Fibroblast of lung (primary cell): ENCODE measurements at regions not wholly inside any gene's neighbourhood (a gene's known extent, or its start where the extent isn't known, plus 50 kb on each side); places are given as distances from the start of the nearest gene placed in this dataset.

Source experiments
- DNase-seq, 2 donors: peaks; one replicate each; pipeline versions ENCODE4 v3.0.0 to v3.0.0-alpha.2; 2010; ENCODE audit warnings: low read depth in 2 of 2
- H2AFZ ChIP-seq: 2 replicates; pipeline ENCODE4 v1.5.1; 2012; ENCODE audit warnings: low read length, control low read depth, inconsistent platforms
- H3K27ac ChIP-seq: 2 replicates; pipeline ENCODE4 v1.5.1; 2011; ENCODE audit warnings: low read length, control low read depth; ENCODE audit not compliant: insufficient read depth
- H3K27me3 ChIP-seq: 2 replicates; pipeline ENCODE4 v1.5.1; 2011; ENCODE audit warnings: mild to moderate bottlenecking, low read length; ENCODE audit not compliant: control insufficient read depth, insufficient read depth
- H3K36me3 ChIP-seq: 2 replicates; pipeline ENCODE4 v1.5.1; 2011; ENCODE audit warnings: low read length; ENCODE audit not compliant: control insufficient read depth, insufficient read depth
- H3K4me1 ChIP-seq: 2 replicates; pipeline ENCODE4 v1.5.1; 2011; ENCODE audit warnings: low read length; ENCODE audit not compliant: control insufficient read depth, insufficient read depth; ENCODE audit errors: extremely low read depth
- H3K4me2 ChIP-seq: 2 replicates; pipeline ENCODE4 v1.5.1; 2011; ENCODE audit warnings: low read length, control low read depth; ENCODE audit not compliant: insufficient read depth; ENCODE audit errors: extremely low read depth
- H3K4me3 ChIP-seq, 4 experiments: fragments of 200-600 bp in 1 of 4; sonication (generic) in 1 of 4; replicated peaks in 1 of 4; 2 replicates each; pipeline ENCODE4 v1.5.1; 2011 to 2016; ENCODE audit warnings: low read length in 4 of 4, low read depth in 3 of 4, mild to moderate bottlenecking in 3 of 4, control low read depth in 2 of 4, inconsistent platforms in 1 of 4, mixed read lengths in 1 of 4; ENCODE audit not compliant: insufficient read depth in 1 of 4; ENCODE audit errors: control extremely low read depth in 1 of 4
- H3K79me2 ChIP-seq: 2 replicates; pipeline ENCODE4 v1.5.1; 2012; ENCODE audit warnings: mild to moderate bottlenecking, low read length, inconsistent platforms; ENCODE audit not compliant: control insufficient read depth, insufficient read depth
- H3K9ac ChIP-seq: 2 replicates; pipeline ENCODE4 v1.5.1; 2011; ENCODE audit warnings: mild to moderate bottlenecking, low read length, control low read depth; ENCODE audit not compliant: insufficient read depth
- H3K9me3 ChIP-seq: 2 replicates; pipeline ENCODE4 v1.5.1; 2012; ENCODE audit warnings: low read depth, low read length; ENCODE audit not compliant: control insufficient read depth, insufficient read depth
- H4K20me1 ChIP-seq: 2 replicates; pipeline ENCODE4 v1.5.1; 2011; ENCODE audit warnings: low read length; ENCODE audit not compliant: control insufficient read depth, insufficient read depth; ENCODE audit errors: extremely low read depth
- EZH2 ChIP-seq: IDR thresholded peaks from 2 replicates; pipeline ENCODE4 v1.5.1; 2012; ENCODE audit warnings: low read length, control low read depth, mild to moderate bottlenecking; ENCODE audit errors: missing control alignments
- TF ChIP-seq, protein P1 (sequence below), 2 donors: IDR thresholded peaks in 1 of 2; conservative IDR thresholded peaks in 1 of 2; 1 replicate in 1 of 2; 2 replicates in 1 of 2; pipeline ENCODE4 v1.5.1; 2011 to 2012; ENCODE audit warnings: low read length in 2 of 2, control low read depth in 1 of 2, inconsistent platforms in 1 of 2, low read depth in 1 of 2, mild to moderate bottlenecking in 1 of 2

- TF ChIP-seq EZH2, result no peak
- TF ChIP-seq, protein P1, sequence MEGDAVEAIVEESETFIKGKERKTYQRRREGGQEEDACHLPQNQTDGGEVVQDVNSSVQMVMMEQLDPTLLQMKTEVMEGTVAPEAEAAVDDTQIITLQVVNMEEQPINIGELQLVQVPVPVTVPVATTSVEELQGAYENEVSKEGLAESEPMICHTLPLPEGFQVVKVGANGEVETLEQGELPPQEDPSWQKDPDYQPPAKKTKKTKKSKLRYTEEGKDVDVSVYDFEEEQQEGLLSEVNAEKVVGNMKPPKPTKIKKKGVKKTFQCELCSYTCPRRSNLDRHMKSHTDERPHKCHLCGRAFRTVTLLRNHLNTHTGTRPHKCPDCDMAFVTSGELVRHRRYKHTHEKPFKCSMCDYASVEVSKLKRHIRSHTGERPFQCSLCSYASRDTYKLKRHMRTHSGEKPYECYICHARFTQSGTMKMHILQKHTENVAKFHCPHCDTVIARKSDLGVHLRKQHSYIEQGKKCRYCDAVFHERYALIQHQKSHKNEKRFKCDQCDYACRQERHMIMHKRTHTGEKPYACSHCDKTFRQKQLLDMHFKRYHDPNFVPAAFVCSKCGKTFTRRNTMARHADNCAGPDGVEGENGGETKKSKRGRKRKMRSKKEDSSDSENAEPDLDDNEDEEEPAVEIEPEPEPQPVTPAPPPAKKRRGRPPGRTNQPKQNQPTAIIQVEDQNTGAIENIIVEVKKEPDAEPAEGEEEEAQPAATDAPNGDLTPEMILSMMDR (conservative IDR thresholded peaks at IDR 0.05 in 1 of 2, IDR thresholded peaks at IDR 0.05 in 1 of 2; ENCODE audit: low read depth in 1 of 2, low read length in 2 of 2), result no peak
- no peaks in the 10 kb centered on the region for H3K36me3 ChIP-seq
- H3K4me2 ChIP-seq, result no peak overlapping the region
- no peaks in the 10 kb centered on the region for H3K4me1 ChIP-seq
- no peak overlapping the region for H3K27ac ChIP-seq
- no peak for DNase-seq
- no peak overlapping the region for H2AFZ ChIP-seq
- no peak overlapping the region for H3K4me3 ChIP-seq
- no peaks in the 10 kb centered on the region for H4K20me1 ChIP-seq
- no peaks in the 10 kb centered on the region for H3K9me3 ChIP-seq
- no peaks in the 10 kb centered on the region for H3K27me3 ChIP-seq
- H3K9ac ChIP-seq, result no peak overlapping the region
- H3K79me2 ChIP-seq, result no peaks in the 10 kb centered on the region
Observed at GRCh38 chr4:59054086-59054485, 1943.9 kb upstream of the IGFBP7 start.

DNA sequence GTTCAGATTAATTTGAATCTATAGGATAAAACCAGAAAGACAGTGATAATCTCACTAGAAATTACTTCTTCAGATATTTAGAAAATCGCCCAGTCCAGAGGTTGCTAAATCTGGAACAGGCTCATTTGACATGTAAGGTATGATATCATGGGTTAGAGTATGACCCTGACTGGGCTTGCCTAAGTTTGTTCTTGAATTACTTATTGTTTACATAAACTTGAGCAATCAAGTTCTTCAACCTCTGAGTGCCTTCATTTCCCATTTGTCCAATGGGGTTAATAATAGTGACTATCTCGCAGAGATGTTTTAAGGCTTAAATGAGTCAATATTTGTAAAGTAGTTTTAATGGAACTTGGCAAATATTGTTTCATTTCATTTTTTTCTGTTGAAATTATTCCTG, 1947.6 kb upstream of the IGFBP7 start:
- Histone ChIP-seq H3K36me3 (no peaks in the 10 kb centered on the region), H3K79me2 (no peaks in the 10 kb centered on the region), H3K9me3 (no peaks in the 10 kb centered on the region), H4K20me1 (no peaks in the 10 kb centered on the region), H3K4me1 (no peaks in the 10 kb centered on the region), H3K9ac (no peak overlapping the region), H3K27me3 (no peaks in the 10 kb centered on the region), H3K4me2 (no peak overlapping the region), H3K27ac (no peak overlapping the region), H2AFZ (no peak overlapping the region), H3K4me3 (no peak overlapping the region)
- TF ChIP-seq, protein P1 (conservative IDR thresholded peaks at IDR 0.05 in 1 of 2, IDR thresholded peaks at IDR 0.05 in 1 of 2; ENCODE audit: low read depth in 1 of 2, low read length in 2 of 2), result no peak
- DNase-seq, result no peak

DNA sequence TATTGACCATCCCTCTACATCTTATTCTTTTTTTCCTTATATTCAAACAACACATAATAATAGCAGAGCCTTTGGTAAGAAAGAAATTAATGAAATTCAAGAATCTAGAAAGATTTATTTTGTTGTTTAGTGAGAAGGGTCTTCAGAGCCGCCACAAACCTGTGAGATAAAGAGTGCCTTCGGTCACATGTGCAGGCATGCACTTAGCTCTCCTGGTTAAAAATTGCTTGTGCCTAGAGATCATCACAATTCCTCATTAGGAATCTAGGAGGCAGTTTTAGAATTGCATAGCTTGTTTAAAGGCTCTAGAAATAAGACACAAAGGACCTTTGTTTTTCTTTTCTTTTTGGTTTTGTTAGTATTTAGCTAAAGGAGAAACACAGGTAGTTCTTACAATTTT, 1948.4 kb upstream of the IGFBP7 start:
- Histone ChIP-seq H3K9me3 (no peaks in the 10 kb centered on the region), H3K36me3 (no peaks in the 10 kb centered on the region)
- DNase-seq, result no peak

More for the DNA sequence above, 1948.4 kb upstream of the IGFBP7 start:
- H3K4me2 ChIP-seq, result no peak overlapping the region
- no peak overlapping the region for H2AFZ ChIP-seq
- H3K4me1 ChIP-seq, result no peaks in the 10 kb centered on the region
- no peaks in the 10 kb centered on the region for H3K79me2 ChIP-seq
- H3K4me3 ChIP-seq, result no peak overlapping the region
- no peaks in the 10 kb centered on the region for H4K20me1 ChIP-seq
- no peak overlapping the region for H3K27ac ChIP-seq
- no peak overlapping the region for H3K9ac ChIP-seq
- H3K27me3 ChIP-seq, result no peaks in the 10 kb centered on the region
- TF ChIP-seq, protein P1 (conservative IDR thresholded peaks at IDR 0.05 in 1 of 2, IDR thresholded peaks at IDR 0.05 in 1 of 2; ENCODE audit: low read depth in 1 of 2, low read length in 2 of 2), result no peak
- no peak for TF ChIP-seq EZH2
